Panc1 (cell line): ENCODE measurements at regions not wholly inside any gene's neighbourhood (a gene's known extent, or its start where the extent isn't known, plus 50 kb on each side); places are given as distances from the start of the nearest gene placed in this dataset.

Source experiments
- ATAC-seq: fragments of 200-7000 bp; cut with Tn5 transposase; 2 replicates; pipeline ENCODE4 v1.9.1; 2020; ENCODE audit warnings: mild to moderate bottlenecking, moderate library complexity
- BruUV-seq: library from RNA; stranded (reverse); fragments of 400-500 nt; replicated peaks from 2 replicates; lab custom pipeline; 2021; lab: Mats Ljungman, UMichigan
- CTCF ChIA-PET: fragments of 300-600 bp; sonication (Branson Sonifier 250); formaldehyde crosslinking; loops from one replicate; lab custom pipeline; 2022; ENCODE audit warnings: antibody characterized with exemption; lab: Charles Lee
- POLR2A ChIA-PET: fragments of 300-600 bp; sonication (Branson Sonifier 250); formaldehyde crosslinking; loops from one replicate; lab custom pipeline; 2022; ENCODE audit warnings: antibody characterized with exemption; lab: Charles Lee
- DNase-seq: peaks from one replicate; pipeline ENCODE4 v3.0.0-alpha.2; 2010; ENCODE audit warnings: low read depth, low spot score
- H3K27ac ChIP-seq: 2 replicates; pipeline ENCODE4 v1.5.1; 2011; ENCODE audit warnings: mild to moderate bottlenecking, low read length, inconsistent platforms
- H3K27me3 ChIP-seq: fragments of 200-500 bp; sonication (Bioruptor generic); 2 replicates; pipeline ENCODE4 v1.6.0; 2014; ENCODE audit warnings: low read length, inconsistent platforms; ENCODE audit not compliant: control insufficient read depth, insufficient read depth
- H3K36me3 ChIP-seq: fragments of 200-500 bp; sonication (Bioruptor generic); 2 replicates; pipeline ENCODE4 v1.5.1; 2014; ENCODE audit warnings: inconsistent platforms, mild to moderate bottlenecking, low read length, moderate library complexity; ENCODE audit not compliant: control insufficient read depth, insufficient read depth
- H3K4me1 ChIP-seq: 2 replicates; pipeline ENCODE4 v1.5.1; 2011; ENCODE audit warnings: inconsistent platforms, mild to moderate bottlenecking, low read length, moderate library complexity; ENCODE audit not compliant: control insufficient read depth, insufficient read depth
- H3K4me3 ChIP-seq, 2 experiments: 2 replicates each; pipeline ENCODE4 v1.5.1; 2011 to 2012; ENCODE audit warnings: low read depth in 2 of 2, low read length in 2 of 2, mild to moderate bottlenecking in 2 of 2, inconsistent platforms in 1 of 2, moderate library complexity in 1 of 2
- H3K9me3 ChIP-seq: fragments of 200-500 bp; sonication (Bioruptor generic); 2 replicates; pipeline ENCODE4 v1.5.1; 2014; ENCODE audit warnings: low read depth, mild to moderate bottlenecking, inconsistent platforms, low read length, moderate library complexity; ENCODE audit not compliant: control insufficient read depth, insufficient read depth
- CTCF ChIP-seq: fragments of 450-650 bp; IDR thresholded peaks from 2 replicates; pipeline ENCODE4 v1.5.1; 2017; ENCODE audit warnings: mild to moderate bottlenecking
- POLR2AphosphoS5 ChIP-seq: IDR thresholded peaks from 2 replicates; pipeline ENCODE4 v1.6.1; 2012; ENCODE audit warnings: mild to moderate bottlenecking, low read depth, low read length, moderate library complexity
- REST ChIP-seq, 2 experiments: IDR thresholded peaks; 2 replicates each; pipeline ENCODE4 v1.6.1; 2011 to 2012; ENCODE audit warnings: low read depth in 2 of 2, control low read depth in 1 of 2, low read length in 1 of 2, mild to moderate bottlenecking in 1 of 2, moderate library complexity in 1 of 2; ENCODE audit not compliant: insufficient read depth in 1 of 2
- SIN3A ChIP-seq: IDR thresholded peaks from 2 replicates; pipeline ENCODE4 v1.6.1; 2012; ENCODE audit warnings: low read depth, mild to moderate bottlenecking, low read length, moderate library complexity, borderline replicate concordance; ENCODE audit not compliant: insufficient read depth
- TCF7L2 ChIP-seq: IDR thresholded peaks from 2 replicates; pipeline ENCODE4 v1.6.1; 2011; ENCODE audit warnings: mild to moderate bottlenecking, low read depth, low read length, inconsistent platforms
- in situ Hi-C: cut with HindIII; loops from 2 replicates; pipeline ENCODE4 v1.10.0; 2016; ENCODE audit warnings: low sequenced_read_pairs, low pct_unique_long_range_greater_than_20kb
- intact Hi-C: fragments of 100-400 bp; cut with micrococcal nuclease; formaldehyde crosslinking; loops from one replicate; pipeline ENCODE4 v1.10.0; 2022; ENCODE audit not compliant: unreplicated experiment

GRCh38 chr1:118269598-118269997, 84.6 kb upstream of the SPAG17 start:
- CTCF ChIA-PET: no interaction called here
- DNase-seq: no peak

GRCh38 chr1:118266436-118266835, 81.4 kb upstream of the SPAG17 start:
- POLR2A ChIA-PET: no interaction called here
- H3K4me1 ChIP-seq: no peaks in the 10 kb centered on the region
- no peaks in the 10 kb centered on the region for H3K9me3 ChIP-seq
- no TSS peak for BruUV-seq
- DNase-seq: no peak
- H3K27ac ChIP-seq: no peak overlapping the region
- H3K27me3 ChIP-seq: no peaks in the 10 kb centered on the region
- ATAC-seq: no peak
- TF ChIP-seq SIN3A (no peak), TCF7L2 (no peak), CTCF (no peak), REST (IDR thresholded peaks at IDR 0.05; ENCODE audit: insufficient read depth in 1 of 2, low read depth in 2 of 2, low read length in 1 of 2) (no peak), POLR2AphosphoS5 (no peak)
- intact Hi-C loops: no loop called here
- CTCF ChIA-PET: no interaction called here
- in situ Hi-C loops: no loop called here
- no peaks in the 10 kb centered on the region for H3K36me3 ChIP-seq
- H3K4me3 ChIP-seq: no peak overlapping the region

More at GRCh38 chr1:118269598-118269997, 84.6 kb upstream of the SPAG17 start:
- POLR2A ChIA-PET: no interaction called here
- H3K9me3 ChIP-seq: no peaks in the 10 kb centered on the region
- no TSS peak for BruUV-seq
- H3K27ac ChIP-seq: no peak overlapping the region
- no peaks in the 10 kb centered on the region for H3K27me3 ChIP-seq
- no peak overlapping the region for H3K4me3 ChIP-seq
- in situ Hi-C loops (no loop called here), intact Hi-C loops (no loop called here)
- H3K4me1 ChIP-seq: no peaks in the 10 kb centered on the region
- no peak for TF ChIP-seq REST (IDR thresholded peaks at IDR 0.05; ENCODE audit: insufficient read depth in 1 of 2, low read depth in 2 of 2, low read length in 1 of 2)
- TF ChIP-seq TCF7L2: no peak
- TF ChIP-seq POLR2AphosphoS5: no peak
- TF ChIP-seq SIN3A: no peak
- no peak for TF ChIP-seq CTCF
- H3K36me3 ChIP-seq: no peaks in the 10 kb centered on the region
- no peak for ATAC-seq
